Gastrocnemius medialis (tissue), 4 donors: ENCODE measurements at regions not wholly inside any gene's neighbourhood (a gene's known extent, or its start where the extent isn't known, plus 50 kb on each side); places are given as distances from the start of the nearest gene placed in this dataset.

Source experiments
- ATAC-seq, 2 donors: fragments of 150-250 bp; one replicate each; pipeline ENCODE4 v1.9.1; 2016
- DNase-seq, 2 donors: peaks; one replicate each; pipeline ENCODE4 v3.0.0-alpha.2; 2019
- H3K27ac ChIP-seq, 4 donors: fragments of 200-600 bp; sonication (generic); 1 replicate in 1 of 4; 2 replicates in 3 of 4; pipeline ENCODE4 v1.5.1; 2016 to 2018; ENCODE audit warnings: mild to moderate bottlenecking in 2 of 4, moderate library complexity in 1 of 4
- H3K27me3 ChIP-seq, 3 donors: fragments of 200-600 bp; sonication (generic) in 2 of 3; 1 replicate in 1 of 3; 2 replicates in 2 of 3; pipeline versions ENCODE4 v1.5.1 to v1.6.0; 2016 to 2019; ENCODE audit warnings: mild to moderate bottlenecking in 1 of 3, moderate library complexity in 1 of 3
- H3K36me3 ChIP-seq, 2 donors: fragments of 200-600 bp; sonication (generic) in 1 of 2; one replicate each; pipeline ENCODE4 v1.5.1; 2017 to 2018
- H3K4me1 ChIP-seq, 2 donors: fragments of 200-600 bp; sonication (generic) in 1 of 2; one replicate each; pipeline ENCODE4 v1.5.1; 2016 to 2017; ENCODE audit warnings: mild to moderate bottlenecking in 2 of 2
- H3K4me3 ChIP-seq, 4 donors: fragments of 200-600 bp; sonication (generic) in 3 of 4; 1 replicate in 1 of 4; 2 replicates in 3 of 4; pipeline ENCODE4 v1.5.1; 2016 to 2019; ENCODE audit warnings: mild to moderate bottlenecking in 2 of 4
- H3K9me3 ChIP-seq, 3 donors: fragments of 200-600 bp; sonication (generic) in 2 of 3; 1 replicate in 1 of 3; 2 replicates in 2 of 3; pipeline ENCODE4 v1.5.1; 2016 to 2019
- POLR2A ChIP-seq, 2 donors: fragments of 450-650 bp; IDR thresholded peaks; one replicate each; pipeline ENCODE4 v1.6.1; 2017; ENCODE audit warnings: antibody characterized with exemption in 2 of 2, mild to moderate bottlenecking in 2 of 2, moderate library complexity in 2 of 2
- in situ Hi-C, 4 donors: fragments of 200-750 bp; cut with MboI; loops; one replicate each; pipeline versions ENCODE4 v1.15.0 to v1.8.0; 2017; ENCODE audit warnings: low sequenced_read_pairs in 4 of 4
- intact Hi-C: fragments of 100-400 bp; cut with DNase I; formaldehyde crosslinking; loops from one replicate; pipeline ENCODE4 v1.15.1; 2023; ENCODE audit warnings: low total_unique reads
- TF ChIP-seq, protein P1 (sequence below), 5 experiments: fragments of 450-650 bp in 3 of 5; fragments of 200-600 bp in 2 of 5; sonication (generic) in 2 of 5; IDR thresholded peaks in 4 of 5; conservative IDR thresholded peaks in 1 of 5; 1 replicate in 4 of 5; 2 replicates in 1 of 5; pipeline ENCODE4 v1.5.1; 2016 to 2019; ENCODE audit warnings: antibody characterized with exemption in 5 of 5, mild to moderate bottlenecking in 3 of 5, moderate library complexity in 3 of 5

DNA sequence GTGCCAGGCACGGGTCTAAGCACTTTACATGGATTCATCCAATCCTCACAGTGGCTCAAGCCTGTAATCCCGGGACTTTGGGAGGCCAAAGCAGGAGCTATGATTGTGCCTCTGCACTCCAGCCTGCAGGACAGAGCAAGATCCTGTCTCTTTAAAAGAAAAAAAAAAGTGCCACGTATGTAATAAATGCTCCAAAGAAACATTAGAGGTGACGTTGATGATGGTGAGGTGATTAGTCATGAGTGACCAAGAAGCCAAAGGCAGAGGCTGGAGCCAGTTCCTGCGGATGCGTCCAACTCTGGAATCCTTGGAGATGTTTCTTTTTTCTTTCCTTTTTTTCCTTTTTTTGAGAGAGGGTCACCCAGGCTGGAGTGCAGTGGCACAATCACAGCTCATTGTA, 59.4 kb upstream of the SIAH1 start:
- H3K27me3 ChIP-seq, result no peaks in the 10 kb centered on the region
- DNase-seq (peak in 1 of 2 donors; percentile 18), ATAC-seq (peak; percentile 53 to 74)
- H3K36me3 ChIP-seq, result no peaks in the 10 kb centered on the region
- peaks cover 0 to 10% of the 10 kb centered on the region in 2 donors for H3K4me1 ChIP-seq
- H3K4me3 ChIP-seq, result no peak overlapping the region
- intact Hi-C loops, result no loop called here
- no peaks in the 10 kb centered on the region for H3K9me3 ChIP-seq
- H3K27ac ChIP-seq, result peak overlapping the region; percentile 17 to 43 (median 26)
- in situ Hi-C loops, result no loop called here
- no peak for TF ChIP-seq POLR2A (IDR thresholded peaks at IDR 0.05)
- TF ChIP-seq, protein P1, sequence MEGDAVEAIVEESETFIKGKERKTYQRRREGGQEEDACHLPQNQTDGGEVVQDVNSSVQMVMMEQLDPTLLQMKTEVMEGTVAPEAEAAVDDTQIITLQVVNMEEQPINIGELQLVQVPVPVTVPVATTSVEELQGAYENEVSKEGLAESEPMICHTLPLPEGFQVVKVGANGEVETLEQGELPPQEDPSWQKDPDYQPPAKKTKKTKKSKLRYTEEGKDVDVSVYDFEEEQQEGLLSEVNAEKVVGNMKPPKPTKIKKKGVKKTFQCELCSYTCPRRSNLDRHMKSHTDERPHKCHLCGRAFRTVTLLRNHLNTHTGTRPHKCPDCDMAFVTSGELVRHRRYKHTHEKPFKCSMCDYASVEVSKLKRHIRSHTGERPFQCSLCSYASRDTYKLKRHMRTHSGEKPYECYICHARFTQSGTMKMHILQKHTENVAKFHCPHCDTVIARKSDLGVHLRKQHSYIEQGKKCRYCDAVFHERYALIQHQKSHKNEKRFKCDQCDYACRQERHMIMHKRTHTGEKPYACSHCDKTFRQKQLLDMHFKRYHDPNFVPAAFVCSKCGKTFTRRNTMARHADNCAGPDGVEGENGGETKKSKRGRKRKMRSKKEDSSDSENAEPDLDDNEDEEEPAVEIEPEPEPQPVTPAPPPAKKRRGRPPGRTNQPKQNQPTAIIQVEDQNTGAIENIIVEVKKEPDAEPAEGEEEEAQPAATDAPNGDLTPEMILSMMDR (IDR thresholded peaks at IDR 0.05 in 4 of 5, conservative IDR thresholded peaks at IDR 0.05 in 1 of 5), result no peak

DNA sequence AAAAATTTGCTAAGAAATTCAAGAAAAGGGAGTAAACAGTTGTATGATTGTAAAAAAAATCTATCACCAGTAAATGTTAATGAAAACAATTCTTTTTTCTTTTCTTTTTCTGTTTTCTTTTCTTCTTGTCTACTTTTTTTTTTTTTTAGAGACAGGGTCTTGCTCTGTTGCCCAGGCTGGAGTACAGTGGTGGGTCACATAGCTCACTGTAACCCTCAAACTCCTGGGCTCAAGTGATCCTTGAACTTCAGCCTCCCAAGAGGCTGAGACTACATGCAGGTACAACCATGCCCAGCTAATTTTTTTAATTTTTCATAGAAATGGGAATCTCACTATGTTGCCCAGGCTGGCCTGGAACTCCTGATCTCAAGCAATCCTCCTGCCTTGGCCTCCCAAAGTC, 57.2 kb upstream of the SIAH1 start:
- no peaks in the 10 kb centered on the region for H3K9me3 ChIP-seq
- TF ChIP-seq, protein P1 (IDR thresholded peaks at IDR 0.05 in 4 of 5, conservative IDR thresholded peaks at IDR 0.05 in 1 of 5), result no peak
- TF ChIP-seq POLR2A (IDR thresholded peaks at IDR 0.05), result no peak
- no peak for DNase-seq
- intact Hi-C loops, result no loop called here
- no peak overlapping the region for H3K4me3 ChIP-seq
- H3K36me3 ChIP-seq, result no peaks in the 10 kb centered on the region
- ATAC-seq, result no peak
- no peak overlapping the region for H3K27ac ChIP-seq
- H3K27me3 ChIP-seq, result no peaks in the 10 kb centered on the region
- in situ Hi-C loops, result no loop called here
- H3K4me1 ChIP-seq, result peaks cover 0 to 10% of the 10 kb centered on the region in 2 donors

DNA sequence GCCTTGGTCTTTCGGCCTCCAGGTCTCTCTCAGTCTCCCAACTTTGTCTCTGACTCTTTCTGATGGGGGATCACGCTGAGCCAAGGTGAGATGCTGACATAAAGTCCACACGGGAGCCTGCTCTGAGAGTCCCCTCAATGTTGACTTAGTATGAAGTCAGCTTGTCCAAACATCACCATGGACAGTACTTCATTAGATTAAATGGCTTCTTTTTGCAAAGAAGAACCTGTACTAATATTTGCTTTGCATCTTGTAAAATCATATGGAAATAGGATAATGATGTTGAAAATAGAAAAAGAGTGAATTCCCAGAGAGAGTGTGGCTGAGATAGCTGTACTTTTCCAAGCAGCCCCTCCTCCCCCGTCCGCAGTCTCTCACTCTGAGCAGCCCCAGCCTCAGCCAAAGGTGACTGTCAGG, 56.7 kb upstream of the SIAH1 start:
- no peak overlapping the region for H3K27ac ChIP-seq
- H3K9me3 ChIP-seq, result no peaks in the 10 kb centered on the region
- ATAC-seq (no peak), DNase-seq (no peak)
- H3K36me3 ChIP-seq, result no peaks in the 10 kb centered on the region
- TF ChIP-seq POLR2A (IDR thresholded peaks at IDR 0.05), result no peak
- TF ChIP-seq, protein P1 (IDR thresholded peaks at IDR 0.05 in 4 of 5, conservative IDR thresholded peaks at IDR 0.05 in 1 of 5), result no peak
- H3K27me3 ChIP-seq, result no peaks in the 10 kb centered on the region
- H3K4me1 ChIP-seq, result peaks cover 0 to 10% of the 10 kb centered on the region in 2 donors
- no peak overlapping the region for H3K4me3 ChIP-seq
- in situ Hi-C loops, result no loop called here
- intact Hi-C loops, result no loop called here

DNA sequence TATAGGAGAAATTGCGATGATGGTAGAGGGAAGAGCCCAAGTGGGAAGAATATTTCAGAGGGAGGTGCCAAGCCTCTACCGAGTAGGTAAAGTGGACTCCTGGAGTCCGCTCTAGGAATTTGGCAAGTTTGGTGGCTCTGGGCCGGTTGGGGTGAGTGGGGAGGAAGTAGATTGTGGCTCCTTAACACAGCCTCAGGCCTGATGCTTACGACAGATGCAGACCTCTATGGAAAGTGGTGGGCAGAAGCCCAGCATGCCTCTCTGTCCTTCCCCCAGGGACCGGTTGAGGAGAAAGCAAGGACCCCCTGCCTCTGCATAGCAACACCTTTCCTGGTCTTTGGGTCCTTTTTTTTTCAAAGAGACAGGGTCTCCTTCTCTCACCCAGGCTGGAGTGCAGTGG, 55.9 kb upstream of the SIAH1 start:
- Histone ChIP-seq H3K27ac (no peak overlapping the region), H3K4me1 (peaks cover 0 to 10% of the 10 kb centered on the region in 2 donors), H3K4me3 (no peak overlapping the region), H3K27me3 (no peaks in the 10 kb centered on the region), H3K36me3 (no peaks in the 10 kb centered on the region), H3K9me3 (no peaks in the 10 kb centered on the region)
- no peak for DNase-seq
- intact Hi-C loops, result no loop called here
- TF ChIP-seq POLR2A (IDR thresholded peaks at IDR 0.05), result no peak
- TF ChIP-seq, protein P1 (IDR thresholded peaks at IDR 0.05 in 4 of 5, conservative IDR thresholded peaks at IDR 0.05 in 1 of 5), result no peak
- ATAC-seq, result no peak
- in situ Hi-C loops, result no loop called here

DNA sequence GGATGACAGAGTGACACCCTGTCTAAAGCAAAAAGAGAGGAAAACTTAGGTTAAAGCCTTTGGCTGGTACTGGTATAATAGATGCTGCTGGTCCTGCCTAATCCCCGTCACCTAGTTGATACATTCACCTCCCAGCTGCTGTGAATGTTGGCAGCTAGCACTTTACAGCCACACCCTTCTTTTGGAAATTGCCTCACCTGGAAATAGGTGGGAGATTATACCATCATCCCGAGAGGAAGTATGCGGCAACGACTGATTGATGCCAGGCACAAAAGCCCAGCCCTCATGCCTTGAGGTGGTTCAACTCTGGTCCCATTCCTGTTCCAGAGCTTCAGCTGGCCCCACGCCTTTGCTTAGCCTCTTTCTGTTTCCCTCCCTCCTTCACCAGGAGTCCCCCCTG, 53.2 kb upstream of the SIAH1 start:
- TF ChIP-seq POLR2A (IDR thresholded peaks at IDR 0.05), result no peak
- TF ChIP-seq, protein P1 (IDR thresholded peaks at IDR 0.05 in 4 of 5, conservative IDR thresholded peaks at IDR 0.05 in 1 of 5), result no peak
- ATAC-seq, result no peak
- in situ Hi-C loops, result no loop called here
- intact Hi-C loops, result no loop called here
- Histone ChIP-seq H3K36me3 (no peaks in the 10 kb centered on the region), H3K27me3 (no peaks in the 10 kb centered on the region), H3K4me1 (no peaks in the 10 kb centered on the region), H3K9me3 (no peaks in the 10 kb centered on the region), H3K4me3 (no peak overlapping the region), H3K27ac (no peak overlapping the region)
- DNase-seq, result no peak
